ENCODE measurements at regions not wholly inside any gene's neighbourhood (a gene's known extent, or its start where the extent isn't known, plus 50 kb on each side); places are given as distances from the start of the nearest gene placed in this dataset.

DNA sequence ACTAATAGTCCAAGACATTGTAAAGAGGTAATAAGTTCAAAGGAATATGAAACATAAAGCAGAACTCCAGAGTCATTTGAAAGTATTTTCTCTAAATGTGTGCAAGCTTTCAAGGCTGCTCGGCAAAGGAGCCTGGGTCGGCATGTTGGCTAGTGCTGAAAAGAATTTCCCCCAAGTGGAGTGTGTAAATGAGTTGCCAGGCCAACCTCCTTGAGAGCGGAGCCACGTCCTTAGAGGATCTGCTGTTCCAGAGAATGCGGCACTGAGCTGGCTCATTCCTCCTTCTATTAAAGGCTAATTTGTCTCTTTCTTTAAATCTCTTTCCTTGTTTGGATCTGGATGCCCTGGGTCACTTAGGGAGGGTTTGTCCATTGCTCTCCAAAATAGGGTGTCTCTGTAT is 127.5 kb downstream of the RDH14 start:
- TF ChIP-seq POLR2AphosphoS5 (IDR thresholded peaks at IDR 0.05; ENCODE audit: low read depth, low read length): no peak
- no peak for TF ChIP-seq POLR2A (IDR thresholded peaks at IDR 0.05; ENCODE audit: low read depth, low read length)
- no peak for TF ChIP-seq TAF1 (IDR thresholded peaks at IDR 0.05; ENCODE audit: borderline replicate concordance, low read depth, low read length)
